OCI-LY7 (cell line): ENCODE measurements at regions not wholly inside any gene's neighbourhood (a gene's known extent, or its start where the extent isn't known, plus 50 kb on each side); places are given as distances from the start of the nearest gene placed in this dataset.

Source experiments
- BruUV-seq: library from RNA; stranded (reverse); fragments of 400-500 nt; replicated peaks from 2 replicates; lab custom pipeline; 2021; lab: Mats Ljungman, UMichigan
- CTCF ChIA-PET: fragments of 300-600 bp; sonication (Branson Sonifier 250); formaldehyde crosslinking; loops from one replicate; lab custom pipeline; 2022; ENCODE audit warnings: antibody characterized with exemption; ENCODE audit not compliant: unreplicated experiment; lab: Charles Lee
- POLR2A ChIA-PET: fragments of 300-600 bp; sonication (Branson Sonifier 250); formaldehyde crosslinking; loops from one replicate; lab custom pipeline; 2022; ENCODE audit warnings: antibody characterized with exemption; lab: Charles Lee
- DNase-seq: peaks from one replicate; pipeline ENCODE4 v3.0.0-alpha.2; 2015; ENCODE audit warnings: low spot score
- H2AFZ ChIP-seq: fragments of 200-600 bp; sonication (generic), shearing (Covaris generic); 2 replicates; pipeline ENCODE4 v1.6.1; 2014; ENCODE audit warnings: mild to moderate bottlenecking, antibody characterized with exemption, low read length, moderate library complexity
- H3K27ac ChIP-seq: fragments of 200-600 bp; sonication (generic); 2 replicates; pipeline ENCODE4 v1.5.1; 2014; ENCODE audit warnings: mixed run types, low read depth, mild to moderate bottlenecking, moderate library complexity, low read length, inconsistent platforms; ENCODE audit not compliant: poor library complexity, severe bottlenecking
- H3K36me3 ChIP-seq: fragments of 200-600 bp; sonication (generic); 2 replicates; pipeline ENCODE4 v1.6.1; 2014; ENCODE audit warnings: mild to moderate bottlenecking, antibody characterized with exemption, low read length, moderate library complexity, mixed read lengths; ENCODE audit not compliant: insufficient read depth
- H3K4me1 ChIP-seq: fragments of 200-600 bp; sonication (generic); 2 replicates; pipeline ENCODE4 v1.5.1; 2014; ENCODE audit warnings: mild to moderate bottlenecking, low read length; ENCODE audit not compliant: insufficient read depth, poor library complexity, severe bottlenecking
- H3K4me2 ChIP-seq: fragments of 200-600 bp; sonication (generic); 2 replicates; pipeline ENCODE4 v1.6.1; 2014; ENCODE audit warnings: mild to moderate bottlenecking, low read length
- H3K4me3 ChIP-seq: fragments of 200-600 bp; sonication (generic); 2 replicates; pipeline ENCODE4 v1.5.1; 2014; ENCODE audit warnings: mild to moderate bottlenecking, low read depth, low read length; ENCODE audit not compliant: poor library complexity, severe bottlenecking
- H3K79me2 ChIP-seq: fragments of 200-600 bp; sonication (generic); 2 replicates; pipeline ENCODE4 v1.6.1; 2016; ENCODE audit warnings: low read depth, mild to moderate bottlenecking, low read length, moderate library complexity, mixed read lengths; ENCODE audit not compliant: insufficient read depth
- H3K9me2 ChIP-seq: fragments of 200-600 bp; sonication (generic); 2 replicates; pipeline ENCODE4 v1.6.1; 2016; ENCODE audit warnings: mild to moderate bottlenecking, low read length, mixed read lengths; ENCODE audit not compliant: insufficient read depth
- H3K9me3 ChIP-seq: fragments of 200-600 bp; sonication (generic); 2 replicates; pipeline ENCODE4 v1.6.1; 2014; ENCODE audit warnings: mild to moderate bottlenecking, mixed run types, low read length, mixed read lengths
- H4K20me1 ChIP-seq: fragments of 200-600 bp; sonication (generic); 2 replicates; pipeline ENCODE4 v1.6.1; 2014; ENCODE audit warnings: mild to moderate bottlenecking, antibody characterized with exemption, low read length, moderate library complexity, mixed read lengths; ENCODE audit not compliant: insufficient read depth
- EZH2phosphoT487 ChIP-seq: fragments of 200-600 bp; sonication (generic); IDR thresholded peaks from 2 replicates; pipeline ENCODE4 v1.6.1; 2018; ENCODE audit warnings: low read depth, borderline replicate concordance, mild to moderate bottlenecking, mixed run types, antibody characterized with exemption, low read length, moderate library complexity, mixed read lengths
- intact Hi-C: fragments of 100-400 bp; cut with micrococcal nuclease; formaldehyde crosslinking; loops from one replicate; pipeline ENCODE4 v1.10.0; 2022; ENCODE audit not compliant: unreplicated experiment
- TF ChIP-seq, protein P1 (sequence below): fragments of 200-600 bp; sonication (generic); conservative IDR thresholded peaks from 2 replicates; pipeline ENCODE4 v1.5.1; 2014; ENCODE audit warnings: mild to moderate bottlenecking, antibody characterized with exemption, low read length, moderate library complexity, mixed read lengths

DNA sequence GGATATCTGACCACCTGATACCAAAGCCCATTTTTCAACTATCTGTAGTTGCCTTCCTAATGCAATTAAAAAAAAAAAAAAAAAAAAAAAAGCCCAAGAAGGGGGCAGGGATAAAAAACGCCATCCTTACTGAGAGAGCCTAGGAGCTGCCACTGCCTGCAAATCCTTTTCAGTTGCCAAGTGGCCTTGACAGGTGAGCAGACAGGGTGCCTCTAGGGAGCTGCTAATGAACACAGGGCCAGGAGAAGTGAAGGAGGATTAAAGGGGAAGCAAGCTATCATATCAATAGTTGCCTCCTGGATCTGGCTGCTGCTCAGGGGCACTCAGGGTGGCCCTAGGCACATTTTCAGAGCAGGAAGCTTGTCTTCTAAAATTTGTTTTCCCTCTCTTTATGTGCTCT lies 547.4 kb downstream of the TLE1 start:
- no peak for DNase-seq
- no peak overlapping the region for H2AFZ ChIP-seq
- H4K20me1 ChIP-seq = no peaks in the 10 kb centered on the region
- no peaks in the 10 kb centered on the region for H3K36me3 ChIP-seq
- no peaks in the 10 kb centered on the region for H3K4me1 ChIP-seq
- no peak overlapping the region for H3K4me2 ChIP-seq
- intact Hi-C loops = no loop called here
- no peak overlapping the region for H3K4me3 ChIP-seq
- no peak overlapping the region for H3K27ac ChIP-seq
- H3K9me3 ChIP-seq = no peaks in the 10 kb centered on the region
- no TSS peak for BruUV-seq
- CTCF ChIA-PET = no interaction called here
- POLR2A ChIA-PET = no interaction called here
- H3K9me2 ChIP-seq = no peaks in the 10 kb centered on the region
- TF ChIP-seq, protein P1, sequence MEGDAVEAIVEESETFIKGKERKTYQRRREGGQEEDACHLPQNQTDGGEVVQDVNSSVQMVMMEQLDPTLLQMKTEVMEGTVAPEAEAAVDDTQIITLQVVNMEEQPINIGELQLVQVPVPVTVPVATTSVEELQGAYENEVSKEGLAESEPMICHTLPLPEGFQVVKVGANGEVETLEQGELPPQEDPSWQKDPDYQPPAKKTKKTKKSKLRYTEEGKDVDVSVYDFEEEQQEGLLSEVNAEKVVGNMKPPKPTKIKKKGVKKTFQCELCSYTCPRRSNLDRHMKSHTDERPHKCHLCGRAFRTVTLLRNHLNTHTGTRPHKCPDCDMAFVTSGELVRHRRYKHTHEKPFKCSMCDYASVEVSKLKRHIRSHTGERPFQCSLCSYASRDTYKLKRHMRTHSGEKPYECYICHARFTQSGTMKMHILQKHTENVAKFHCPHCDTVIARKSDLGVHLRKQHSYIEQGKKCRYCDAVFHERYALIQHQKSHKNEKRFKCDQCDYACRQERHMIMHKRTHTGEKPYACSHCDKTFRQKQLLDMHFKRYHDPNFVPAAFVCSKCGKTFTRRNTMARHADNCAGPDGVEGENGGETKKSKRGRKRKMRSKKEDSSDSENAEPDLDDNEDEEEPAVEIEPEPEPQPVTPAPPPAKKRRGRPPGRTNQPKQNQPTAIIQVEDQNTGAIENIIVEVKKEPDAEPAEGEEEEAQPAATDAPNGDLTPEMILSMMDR = no peak
- no peak for TF ChIP-seq EZH2phosphoT487
- H3K79me2 ChIP-seq = no peaks in the 10 kb centered on the region

DNA sequence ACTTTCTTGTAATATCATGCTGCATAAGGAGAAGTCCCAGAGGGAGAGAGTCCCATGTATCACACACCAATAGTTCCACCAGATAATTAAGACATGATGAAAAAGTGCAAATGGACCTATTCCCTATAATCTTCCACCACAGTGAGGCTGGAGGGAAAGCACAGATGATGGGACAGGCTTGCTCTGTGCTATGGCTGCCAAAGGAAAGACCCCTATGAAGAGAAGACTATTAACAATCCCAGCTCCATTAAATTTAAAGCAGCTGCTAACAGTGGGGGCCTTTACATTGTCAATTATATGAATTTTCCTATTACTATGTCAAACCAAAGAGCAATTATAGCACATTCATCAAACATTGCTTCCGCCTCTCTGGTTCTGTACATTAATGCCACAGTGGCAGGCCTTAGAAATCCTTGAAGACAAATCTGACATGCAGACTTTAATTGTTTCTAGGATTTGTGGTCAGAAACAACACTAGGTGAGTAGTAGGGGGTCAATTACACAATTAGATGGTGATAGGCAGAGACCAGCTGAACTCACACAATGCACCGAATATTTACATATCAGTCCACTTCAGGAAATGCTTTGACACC lies 551.3 kb downstream of the TLE1 start:
- DNase-seq = no peak
- Histone ChIP-seq H3K36me3 (no peaks in the 10 kb centered on the region), H3K4me1 (no peaks in the 10 kb centered on the region), H3K4me2 (no peak overlapping the region), H3K9me3 (no peaks in the 10 kb centered on the region), H3K4me3 (no peak overlapping the region), H3K79me2 (no peaks in the 10 kb centered on the region), H2AFZ (no peak overlapping the region), H3K27ac (no peak overlapping the region), H4K20me1 (no peaks in the 10 kb centered on the region), H3K9me2 (no peaks in the 10 kb centered on the region)
- ChIA-PET CTCF (no interaction called here), POLR2A (interaction anchor here (0.5 to 0.6 kb wide), 2 partner anchors 18 to 46 kb away, joined by 3 to 4 read pairs; no protein-coding TSS in a partner anchor)
- intact Hi-C loops = no loop called here
- no TSS peak for BruUV-seq
- no peak for TF ChIP-seq EZH2phosphoT487
- TF ChIP-seq, protein P1 = no peak

DNA sequence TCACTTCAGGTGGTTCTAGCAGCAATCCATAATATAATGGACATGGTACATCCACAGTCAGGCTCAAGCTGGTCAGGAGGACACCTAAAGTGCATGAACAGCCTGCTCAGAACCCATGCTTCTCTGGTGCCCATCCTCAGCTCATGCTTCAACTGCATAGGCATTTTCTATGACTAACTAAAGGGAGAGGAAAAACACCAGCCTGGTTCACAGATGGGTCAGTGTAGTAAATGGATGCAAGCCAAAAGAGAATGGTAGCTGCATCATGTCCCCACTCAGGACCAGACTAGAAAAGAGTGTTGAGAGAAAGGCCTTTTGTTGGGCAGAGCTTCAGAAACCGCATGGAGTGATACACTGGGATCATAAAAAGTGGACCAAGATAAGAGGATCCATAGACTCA lies 556.6 kb downstream of the TLE1 start:
- Histone ChIP-seq H2AFZ (no peak overlapping the region), H3K9me3 (no peaks in the 10 kb centered on the region), H3K4me2 (no peak overlapping the region), H3K27ac (no peak overlapping the region), H3K79me2 (no peaks in the 10 kb centered on the region), H3K4me1 (no peaks in the 10 kb centered on the region), H3K36me3 (no peaks in the 10 kb centered on the region), H4K20me1 (no peaks in the 10 kb centered on the region), H3K9me2 (no peaks in the 10 kb centered on the region), H3K4me3 (no peak overlapping the region)
- no peak for DNase-seq
- POLR2A ChIA-PET = interaction anchor here (0.5 to 0.6 kb wide), 3 partner anchors 29 to 203 kb away, joined by 3 read pairs; no protein-coding TSS in a partner anchor
- CTCF ChIA-PET = no interaction called here
- intact Hi-C loops = no loop called here
- BruUV-seq = no TSS peak
- TF ChIP-seq, protein P1 = no peak
